ENCODE measurements at regions not wholly inside any gene's neighbourhood (a gene's known extent, or its start where the extent isn't known, plus 50 kb on each side); places are given as distances from the start of the nearest gene placed in this dataset.

GRCh38 chr1:95383111-95383510 lies 149.1 kb downstream of the RWDD3 start:
- H3K4me2 ChIP-seq (ENCODE audit: low read depth, low read length, poor library complexity, severe bottlenecking) = no peak overlapping the region
- H3K27me3 ChIP-seq (ENCODE audit: insufficient read depth, low read length, poor library complexity, severe bottlenecking) = no peaks in the 10 kb centered on the region
- no peak overlapping the region for H2AFZ ChIP-seq (ENCODE audit: low read length)
- no peaks in the 10 kb centered on the region for H4K20me1 ChIP-seq (ENCODE audit: insufficient read depth, low read length, poor library complexity, severe bottlenecking)
- H3F3A ChIP-seq (ENCODE audit: low read depth) = no peaks in the 10 kb centered on the region
- no peaks in the 10 kb centered on the region for H3K4me1 ChIP-seq (ENCODE audit: insufficient read depth, low read length, poor library complexity, severe bottlenecking)
- H3K9me2 ChIP-seq (replicated peaks; ENCODE audit: low read depth, low read length) = no peaks in the 10 kb centered on the region
- H3K79me2 ChIP-seq (ENCODE audit: insufficient read depth, low read length) = no peaks in the 10 kb centered on the region
- no peak overlapping the region for H3K9ac ChIP-seq (ENCODE audit: low read depth, low read length, poor library complexity, severe bottlenecking)
- TF ChIP-seq EZH2phosphoT487 (IDR thresholded peaks at IDR 0.05; ENCODE audit: borderline replicate concordance) = no peak
- TF ChIP-seq CTCF (conservative IDR thresholded peaks at IDR 0.05; ENCODE audit: low read length) = no peak
- no peaks in the 10 kb centered on the region for H3K9me3 ChIP-seq (ENCODE audit: insufficient read depth, low read depth, low read length)
- H3K4me3 ChIP-seq (ENCODE audit: low read length, poor library complexity, severe bottlenecking) = no peak overlapping the region
- H3K36me3 ChIP-seq (ENCODE audit: insufficient read depth, low read length) = no peaks in the 10 kb centered on the region

DNA sequence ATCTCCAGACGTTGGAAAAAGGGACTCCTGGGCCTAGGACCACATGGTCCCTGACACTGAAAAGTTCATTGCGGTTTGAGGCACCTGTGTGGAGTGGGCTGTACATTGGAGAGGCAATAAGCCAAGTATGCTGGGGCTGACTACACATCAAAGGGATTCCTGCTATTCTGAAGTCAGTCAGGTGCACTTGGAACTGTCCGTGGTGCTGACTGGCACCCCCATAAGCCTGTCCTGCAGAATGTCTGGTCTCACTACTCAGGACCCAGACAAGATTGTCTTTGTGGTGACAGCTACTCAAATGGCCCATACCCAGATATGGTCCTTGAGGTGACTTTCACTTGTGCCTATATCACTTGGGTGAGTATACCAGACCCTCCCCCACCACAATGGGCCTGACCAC lies 150.6 kb downstream of the RWDD3 start:
- Histone ChIP-seq H3K4me2 (ENCODE audit: low read depth, low read length, poor library complexity, severe bottlenecking) (no peak overlapping the region), H3K36me3 (ENCODE audit: insufficient read depth, low read length) (no peaks in the 10 kb centered on the region), H4K20me1 (ENCODE audit: insufficient read depth, low read length, poor library complexity, severe bottlenecking) (no peaks in the 10 kb centered on the region), H3K9me2 (replicated peaks; ENCODE audit: low read depth, low read length) (no peaks in the 10 kb centered on the region), H3K4me1 (ENCODE audit: insufficient read depth, low read length, poor library complexity, severe bottlenecking) (no peaks in the 10 kb centered on the region), H2AFZ (ENCODE audit: low read length) (no peak overlapping the region), H3K9me3 (ENCODE audit: insufficient read depth, low read depth, low read length) (no peaks in the 10 kb centered on the region), H3K4me3 (ENCODE audit: low read length, poor library complexity, severe bottlenecking) (no peak overlapping the region), H3K27me3 (ENCODE audit: insufficient read depth, low read length, poor library complexity, severe bottlenecking) (no peaks in the 10 kb centered on the region), H3K79me2 (ENCODE audit: insufficient read depth, low read length) (no peaks in the 10 kb centered on the region), H3K9ac (ENCODE audit: low read depth, low read length, poor library complexity, severe bottlenecking) (no peak overlapping the region), H3F3A (ENCODE audit: low read depth) (no peaks in the 10 kb centered on the region)
- TF ChIP-seq CTCF (conservative IDR thresholded peaks at IDR 0.05; ENCODE audit: low read length) (no peak), EZH2phosphoT487 (IDR thresholded peaks at IDR 0.05; ENCODE audit: borderline replicate concordance) (no peak)

DNA sequence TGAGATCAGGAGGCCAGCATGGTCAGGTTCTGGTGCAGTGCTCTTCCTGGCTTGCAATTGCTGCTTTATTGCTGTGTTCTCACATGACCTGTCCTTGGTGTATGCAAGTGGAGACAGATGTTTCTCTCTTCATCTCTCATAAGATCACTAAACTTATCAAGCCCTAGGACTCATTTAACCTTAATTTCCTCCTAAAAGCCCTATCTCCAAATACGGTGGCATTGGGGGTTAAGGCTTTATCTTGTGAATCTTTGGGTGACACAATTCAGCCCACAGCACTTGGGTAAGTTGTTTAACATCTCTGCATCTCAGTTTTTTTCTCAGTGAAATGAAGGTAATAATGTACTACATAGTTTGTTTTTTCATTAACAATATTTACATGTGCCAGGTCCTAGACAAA lies 152.4 kb downstream of the RWDD3 start:
- H3F3A ChIP-seq (ENCODE audit: low read depth) = no peaks in the 10 kb centered on the region
- H2AFZ ChIP-seq (ENCODE audit: low read length) = no peak overlapping the region
- no peaks in the 10 kb centered on the region for H3K36me3 ChIP-seq (ENCODE audit: insufficient read depth, low read length)
- H3K9me2 ChIP-seq (replicated peaks; ENCODE audit: low read depth, low read length) = no peaks in the 10 kb centered on the region
- H3K9ac ChIP-seq (ENCODE audit: low read depth, low read length, poor library complexity, severe bottlenecking) = no peak overlapping the region
- H4K20me1 ChIP-seq (ENCODE audit: insufficient read depth, low read length, poor library complexity, severe bottlenecking) = no peaks in the 10 kb centered on the region
- H3K4me3 ChIP-seq (ENCODE audit: low read length, poor library complexity, severe bottlenecking) = no peak overlapping the region
- TF ChIP-seq EZH2phosphoT487 (IDR thresholded peaks at IDR 0.05; ENCODE audit: borderline replicate concordance) (no peak), CTCF (conservative IDR thresholded peaks at IDR 0.05; ENCODE audit: low read length) (no peak)
- no peaks in the 10 kb centered on the region for H3K27me3 ChIP-seq (ENCODE audit: insufficient read depth, low read length, poor library complexity, severe bottlenecking)
- H3K4me1 ChIP-seq (ENCODE audit: insufficient read depth, low read length, poor library complexity, severe bottlenecking) = no peaks in the 10 kb centered on the region
- H3K4me2 ChIP-seq (ENCODE audit: low read depth, low read length, poor library complexity, severe bottlenecking) = no peak overlapping the region
- H3K9me3 ChIP-seq (ENCODE audit: insufficient read depth, low read depth, low read length) = no peaks in the 10 kb centered on the region
- H3K79me2 ChIP-seq (ENCODE audit: insufficient read depth, low read length) = no peaks in the 10 kb centered on the region
